Smooth muscle cell (in vitro differentiated cells): ENCODE measurements at regions not wholly inside any gene's neighbourhood (a gene's known extent, or its start where the extent isn't known, plus 50 kb on each side); places are given as distances from the start of the nearest gene placed in this dataset.

Experiments
- DNase-seq: peaks from one replicate; lab custom pipeline; 2025; ENCODE audit not compliant: unreplicated experiment; lab: John Stamatoyannopoulos, UW
- H2AFZ ChIP-seq: fragments of 200-600 bp; sonication (generic); 2 replicates; pipeline ENCODE4 v1.6.0; 2016; ENCODE audit warnings: antibody characterized with exemption, low read depth, mild to moderate bottlenecking
- H3F3A ChIP-seq: fragments of 200-600 bp; sonication (generic); 2 replicates; pipeline ENCODE4 v1.6.0; 2017; ENCODE audit warnings: antibody characterized with exemption, low read depth
- H3K27ac ChIP-seq: fragments of 200-600 bp; sonication (generic); 2 replicates; pipeline ENCODE4 v1.5.1; 2016; ENCODE audit warnings: low read depth, mild to moderate bottlenecking
- H3K27me3 ChIP-seq: fragments of 200-600 bp; sonication (generic); 2 replicates; pipeline ENCODE4 v1.6.1; 2016; ENCODE audit warnings: low read depth, mild to moderate bottlenecking
- H3K36me3 ChIP-seq: fragments of 200-600 bp; sonication (generic); 2 replicates; pipeline ENCODE4 v1.5.1; 2016; ENCODE audit warnings: low read depth
- H3K4me1 ChIP-seq: fragments of 200-600 bp; sonication (generic); 2 replicates; pipeline ENCODE4 v1.5.1; 2016; ENCODE audit warnings: low read depth
- H3K4me2 ChIP-seq: fragments of 200-600 bp; sonication (generic); 2 replicates; pipeline ENCODE4 v1.6.0; 2016; ENCODE audit warnings: mild to moderate bottlenecking
- H3K4me3 ChIP-seq: fragments of 200-600 bp; sonication (generic); 2 replicates; pipeline ENCODE4 v1.5.1; 2016; ENCODE audit warnings: mild to moderate bottlenecking
- H3K79me2 ChIP-seq: fragments of 200-600 bp; sonication (generic); 2 replicates; pipeline ENCODE4 v1.6.0; 2016; ENCODE audit warnings: low read depth, mild to moderate bottlenecking
- H3K9ac ChIP-seq: fragments of 200-600 bp; sonication (generic); 2 replicates; pipeline ENCODE4 v1.6.0; 2016; ENCODE audit warnings: low read depth
- H3K9me3 ChIP-seq: fragments of 200-600 bp; sonication (generic); replicated peaks from 2 replicates; pipeline ENCODE4 v1.5.1; 2016; ENCODE audit warnings: low read depth
- H4K20me1 ChIP-seq: fragments of 200-600 bp; sonication (generic); 2 replicates; pipeline ENCODE4 v1.6.0; 2016; ENCODE audit warnings: low read depth
- CTCF ChIP-seq: fragments of 200-600 bp; sonication (generic); IDR thresholded peaks from 2 replicates; pipeline ENCODE4 v1.5.1; 2017; ENCODE audit warnings: borderline replicate concordance, mild to moderate bottlenecking, antibody characterized with exemption; ENCODE audit not compliant: insufficient read depth, poor library complexity, severe bottlenecking
- WGBS: methylation state at CpG from one replicate; pipeline ENCODE4 v1.1.7; 2016; ENCODE audit warnings: low lambda C conversion rate; 5-methylcytosine and 5-hydroxymethylcytosine counted together

- no peak overlapping the region for H2AFZ ChIP-seq
- no peak for TF ChIP-seq CTCF
- H4K20me1 ChIP-seq, result no peaks in the 10 kb centered on the region
- H3K4me2 ChIP-seq, result no peak overlapping the region
- WGBS, result 79% methylated on average over 2 of the region's 2 CpGs
- H3K79me2 ChIP-seq, result no peaks in the 10 kb centered on the region
- no peaks in the 10 kb centered on the region for H3K36me3 ChIP-seq
- H3K27me3 ChIP-seq, result peaks cover 3% of the 10 kb centered on the region
- no peak for DNase-seq
- no peaks in the 10 kb centered on the region for H3K4me1 ChIP-seq
- H3F3A ChIP-seq, result no peaks in the 10 kb centered on the region
- no peak overlapping the region for H3K27ac ChIP-seq
- H3K4me3 ChIP-seq, result no peak overlapping the region
- no peaks in the 10 kb centered on the region for H3K9me3 ChIP-seq
- no peak overlapping the region for H3K9ac ChIP-seq
Observed at GRCh38 chr14:56716705-56717104, 93.6 kb downstream of the OTX2 start.

- DNase-seq, result no peak
- Histone ChIP-seq H2AFZ (no peak overlapping the region), H3K27ac (no peak overlapping the region), H3K9ac (no peak overlapping the region), H3K4me2 (no peak overlapping the region), H3K79me2 (no peaks in the 10 kb centered on the region), H3K27me3 (peaks cover 3% of the 10 kb centered on the region), H3K4me3 (no peak overlapping the region), H3F3A (no peaks in the 10 kb centered on the region), H3K36me3 (no peaks in the 10 kb centered on the region), H4K20me1 (no peaks in the 10 kb centered on the region), H3K9me3 (no peaks in the 10 kb centered on the region), H3K4me1 (no peaks in the 10 kb centered on the region)
- no peak for TF ChIP-seq CTCF
- WGBS, result 81% methylated on average over 4 of the region's 4 CpGs
Observed at GRCh38 chr14:56715938-56716337, 94.3 kb downstream of the OTX2 start.

GRCh38 chr14:56709201-56709600, 101.1 kb downstream of the OTX2 start:
- Histone ChIP-seq H3K4me1 (no peaks in the 10 kb centered on the region), H3K27ac (no peak overlapping the region), H3K4me3 (no peak overlapping the region), H3K36me3 (no peaks in the 10 kb centered on the region), H2AFZ (no peak overlapping the region), H3F3A (no peaks in the 10 kb centered on the region), H3K9ac (no peak overlapping the region), H3K27me3 (peaks cover 21% of the 10 kb centered on the region), H3K9me3 (no peaks in the 10 kb centered on the region), H4K20me1 (no peaks in the 10 kb centered on the region), H3K79me2 (no peaks in the 10 kb centered on the region), H3K4me2 (no peak overlapping the region)
- 79% methylated on average over 3 of the region's 3 CpGs for WGBS
- no peak for DNase-seq
- TF ChIP-seq CTCF, result no peak

GRCh38 chr14:56708704-56709103, 101.6 kb downstream of the OTX2 start:
- no peak for DNase-seq
- no peaks in the 10 kb centered on the region for H3K79me2 ChIP-seq
- no peak overlapping the region for H3K27ac ChIP-seq
- no peaks in the 10 kb centered on the region for H4K20me1 ChIP-seq
- no peak overlapping the region for H2AFZ ChIP-seq
- no peaks in the 10 kb centered on the region for H3K36me3 ChIP-seq
- no peaks in the 10 kb centered on the region for H3K9me3 ChIP-seq
- H3K4me2 ChIP-seq, result no peak overlapping the region
- H3K4me3 ChIP-seq, result no peak overlapping the region
- peaks cover 21% of the 10 kb centered on the region for H3K27me3 ChIP-seq
- H3K4me1 ChIP-seq, result no peaks in the 10 kb centered on the region
- 76% methylated on average over 6 of the region's 6 CpGs for WGBS
- no peak overlapping the region for H3K9ac ChIP-seq
- no peaks in the 10 kb centered on the region for H3F3A ChIP-seq
- TF ChIP-seq CTCF, result no peak
